ENCODE measurements at regions not wholly inside any gene's neighbourhood (a gene's known extent, or its start where the extent isn't known, plus 50 kb on each side); places are given as distances from the start of the nearest gene placed in this dataset.

DNA sequence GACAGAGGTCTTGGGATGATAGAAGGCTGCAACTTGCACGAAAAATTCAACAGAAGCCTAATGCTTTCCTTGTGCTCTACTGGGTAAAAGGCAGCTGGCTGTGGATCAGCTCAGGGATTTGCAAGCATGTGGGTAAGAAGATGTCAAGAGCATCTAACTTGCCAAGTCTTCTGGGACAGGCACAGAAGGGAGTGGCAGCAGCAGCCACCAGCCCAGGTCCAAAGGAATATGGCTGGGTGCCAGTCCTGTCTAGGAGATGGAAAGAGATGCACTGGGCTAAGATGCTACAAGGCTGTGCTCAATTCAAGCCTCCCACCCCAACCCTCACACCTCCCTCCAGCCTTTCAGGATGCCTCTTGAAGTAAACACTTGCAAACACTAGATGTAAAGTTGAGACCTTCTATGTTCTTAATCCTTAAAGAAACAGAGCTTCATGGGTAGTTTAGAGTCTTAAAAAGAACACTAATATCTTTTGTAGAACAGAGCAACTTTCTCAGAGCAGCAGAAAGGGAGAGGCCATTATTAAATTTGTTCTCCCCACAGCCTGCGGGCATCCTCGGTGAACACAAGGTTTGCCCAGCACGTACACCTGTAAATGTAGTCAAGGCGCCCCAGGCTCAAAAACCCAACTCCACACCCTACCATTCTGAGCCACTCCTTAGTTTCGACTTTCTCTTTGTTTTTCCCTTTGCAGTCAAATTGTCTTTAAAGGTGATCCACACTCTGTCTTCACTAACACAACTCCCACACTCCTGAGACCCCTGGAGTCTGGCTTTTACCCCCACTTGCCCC is 64.6 kb upstream of the BCAR3 start:
- Histone ChIP-seq H3K36me3 (ENCODE audit: insufficient read depth, low read length) (no peaks in the 10 kb centered on the region), H3K27ac (no peak overlapping the region), H3K9ac (ENCODE audit: insufficient read length) (no peak overlapping the region), H3K4me3 (no peak overlapping the region), H3K9me3 (ENCODE audit: low read depth, low read length) (no peaks in the 10 kb centered on the region)
- TF ChIP-seq POLR2AphosphoS5 (IDR thresholded peaks at IDR 0.05; ENCODE audit: borderline replicate concordance, low read depth, low read length) (no peak), EZH2 (IDR thresholded peaks at IDR 0.05) (no peak)
- DNase-seq (ENCODE audit: low read depth, low spot score), result no peak

- no peak overlapping the region for H3K9ac ChIP-seq (ENCODE audit: insufficient read length)
These were observed 62.8 kb upstream of the BCAR3 start for GRCh38 chr1:93744299-93744988.

DNA sequence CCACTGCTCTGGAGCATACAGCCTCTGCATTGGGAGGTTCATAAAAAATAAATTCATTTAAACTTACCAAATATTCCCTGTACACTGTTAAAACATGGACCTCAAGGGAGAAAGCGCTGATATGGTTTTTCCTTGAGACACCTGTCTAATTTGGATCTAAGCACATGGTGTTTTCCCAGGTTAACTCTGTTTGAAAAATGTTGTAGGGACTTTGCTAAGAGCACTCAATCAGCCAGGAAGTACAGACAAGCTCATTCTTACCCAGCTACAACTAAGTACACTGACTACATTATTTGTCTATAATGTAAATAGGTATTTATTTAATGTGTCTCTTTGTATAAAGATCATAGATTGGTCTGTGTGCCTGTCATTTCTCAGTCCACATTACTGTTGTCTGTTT is 61.8 kb upstream of the BCAR3 start:
- H3K36me3 ChIP-seq (ENCODE audit: insufficient read depth, low read length), result no peaks in the 10 kb centered on the region
- H3K9me3 ChIP-seq (ENCODE audit: low read depth, low read length), result no peaks in the 10 kb centered on the region
- no peak overlapping the region for H3K9ac ChIP-seq (ENCODE audit: insufficient read length)
- no peak overlapping the region for H3K4me3 ChIP-seq
- DNase-seq (ENCODE audit: low read depth, low spot score), result no peak
- no peak overlapping the region for H3K27ac ChIP-seq
- TF ChIP-seq EZH2 (IDR thresholded peaks at IDR 0.05) (no peak), POLR2AphosphoS5 (IDR thresholded peaks at IDR 0.05; ENCODE audit: borderline replicate concordance, low read depth, low read length) (no peak), FOXP2 (optimal IDR thresholded peaks at IDR 0.05; ENCODE audit: control extremely low read depth, extremely low read length, insufficient read depth) (no peak)

More at GRCh38 chr1:93744299-93744988, 62.8 kb upstream of the BCAR3 start:
- no peak for DNase-seq (ENCODE audit: low read depth, low spot score)
- Histone ChIP-seq H3K9me3 (ENCODE audit: low read depth, low read length) (no peaks in the 10 kb centered on the region), H3K36me3 (ENCODE audit: insufficient read depth, low read length) (no peaks in the 10 kb centered on the region), H3K4me3 (no peak overlapping the region), H3K27ac (no peak overlapping the region)
- TF ChIP-seq EZH2 (IDR thresholded peaks at IDR 0.05), result no peak
- no peak for TF ChIP-seq FOXP2 (optimal IDR thresholded peaks at IDR 0.05; ENCODE audit: control extremely low read depth, extremely low read length, insufficient read depth)
- no peak for TF ChIP-seq POLR2AphosphoS5 (IDR thresholded peaks at IDR 0.05; ENCODE audit: borderline replicate concordance, low read depth, low read length)

- H3K9ac ChIP-seq (ENCODE audit: insufficient read length), result no peak overlapping the region
- no peak overlapping the region for H3K27ac ChIP-seq
- no peak for DNase-seq (ENCODE audit: low read depth, low spot score)
These were observed 59.0 kb upstream of the BCAR3 start for GRCh38 chr1:93740601-93741031.

GRCh38 chr1:93740157-93740556 is 58.5 kb upstream of the BCAR3 start:
- no peak overlapping the region for H3K9ac ChIP-seq (ENCODE audit: insufficient read length)
- H3K36me3 ChIP-seq (ENCODE audit: insufficient read depth, low read length), result no peaks in the 10 kb centered on the region
- no peak overlapping the region for H3K27ac ChIP-seq
- no peak for DNase-seq (ENCODE audit: low read depth, low spot score)
- TF ChIP-seq POLR2AphosphoS5 (IDR thresholded peaks at IDR 0.05; ENCODE audit: borderline replicate concordance, low read depth, low read length) (no peak), EZH2 (IDR thresholded peaks at IDR 0.05) (no peak), FOXP2 (optimal IDR thresholded peaks at IDR 0.05; ENCODE audit: control extremely low read depth, extremely low read length, insufficient read depth) (no peak)
- no peaks in the 10 kb centered on the region for H3K9me3 ChIP-seq (ENCODE audit: low read depth, low read length)
- H3K4me3 ChIP-seq, result no peak overlapping the region

More at GRCh38 chr1:93740601-93741031, 59.0 kb upstream of the BCAR3 start:
- Histone ChIP-seq H3K4me3 (no peak overlapping the region), H3K9me3 (ENCODE audit: low read depth, low read length) (no peaks in the 10 kb centered on the region), H3K36me3 (ENCODE audit: insufficient read depth, low read length) (no peaks in the 10 kb centered on the region)
- TF ChIP-seq EZH2 (IDR thresholded peaks at IDR 0.05) (no peak), POLR2AphosphoS5 (IDR thresholded peaks at IDR 0.05; ENCODE audit: borderline replicate concordance, low read depth, low read length) (no peak), FOXP2 (optimal IDR thresholded peaks at IDR 0.05; ENCODE audit: control extremely low read depth, extremely low read length, insufficient read depth) (no peak)

GRCh38 chr1:93739472-93739871 is 57.8 kb upstream of the BCAR3 start:
- DNase-seq (ENCODE audit: low read depth, low spot score), result no peak
- no peak overlapping the region for H3K4me3 ChIP-seq
- H3K9ac ChIP-seq (ENCODE audit: insufficient read length), result no peak overlapping the region
- H3K36me3 ChIP-seq (ENCODE audit: insufficient read depth, low read length), result no peaks in the 10 kb centered on the region
- H3K27ac ChIP-seq, result no peak overlapping the region
- H3K9me3 ChIP-seq (ENCODE audit: low read depth, low read length), result no peaks in the 10 kb centered on the region
- TF ChIP-seq POLR2AphosphoS5 (IDR thresholded peaks at IDR 0.05; ENCODE audit: borderline replicate concordance, low read depth, low read length) (no peak), FOXP2 (optimal IDR thresholded peaks at IDR 0.05; ENCODE audit: control extremely low read depth, extremely low read length, insufficient read depth) (no peak), EZH2 (IDR thresholded peaks at IDR 0.05) (no peak)

DNA sequence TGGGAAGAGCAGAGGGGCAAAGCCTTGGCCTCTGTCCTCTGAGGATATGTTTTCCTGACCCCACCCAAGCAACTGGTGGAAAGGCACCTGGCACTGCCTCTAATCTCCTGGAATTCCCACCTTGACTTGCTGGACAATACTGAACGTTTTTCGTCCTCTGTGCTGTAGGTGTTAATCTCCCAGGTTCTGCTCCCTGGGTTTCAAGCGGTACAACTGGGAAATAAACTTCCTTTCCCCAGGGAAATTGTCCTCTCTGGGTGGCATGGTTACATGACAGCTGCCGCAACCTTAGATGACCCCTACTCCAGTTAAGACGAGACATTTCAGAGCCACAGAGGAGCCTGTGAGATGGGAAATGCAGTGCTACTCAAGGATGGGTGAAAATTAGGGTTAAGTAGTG is 57.3 kb upstream of the BCAR3 start:
- Histone ChIP-seq H3K4me3 (no peak overlapping the region), H3K27ac (no peak overlapping the region), H3K9ac (ENCODE audit: insufficient read length) (no peak overlapping the region), H3K36me3 (ENCODE audit: insufficient read depth, low read length) (no peaks in the 10 kb centered on the region), H3K9me3 (ENCODE audit: low read depth, low read length) (no peaks in the 10 kb centered on the region)
- TF ChIP-seq POLR2AphosphoS5 (IDR thresholded peaks at IDR 0.05; ENCODE audit: borderline replicate concordance, low read depth, low read length), result no peak
- no peak for TF ChIP-seq EZH2 (IDR thresholded peaks at IDR 0.05)
- TF ChIP-seq FOXP2 (optimal IDR thresholded peaks at IDR 0.05; ENCODE audit: control extremely low read depth, extremely low read length, insufficient read depth), result no peak
- no peak for DNase-seq (ENCODE audit: low read depth, low spot score)

DNA sequence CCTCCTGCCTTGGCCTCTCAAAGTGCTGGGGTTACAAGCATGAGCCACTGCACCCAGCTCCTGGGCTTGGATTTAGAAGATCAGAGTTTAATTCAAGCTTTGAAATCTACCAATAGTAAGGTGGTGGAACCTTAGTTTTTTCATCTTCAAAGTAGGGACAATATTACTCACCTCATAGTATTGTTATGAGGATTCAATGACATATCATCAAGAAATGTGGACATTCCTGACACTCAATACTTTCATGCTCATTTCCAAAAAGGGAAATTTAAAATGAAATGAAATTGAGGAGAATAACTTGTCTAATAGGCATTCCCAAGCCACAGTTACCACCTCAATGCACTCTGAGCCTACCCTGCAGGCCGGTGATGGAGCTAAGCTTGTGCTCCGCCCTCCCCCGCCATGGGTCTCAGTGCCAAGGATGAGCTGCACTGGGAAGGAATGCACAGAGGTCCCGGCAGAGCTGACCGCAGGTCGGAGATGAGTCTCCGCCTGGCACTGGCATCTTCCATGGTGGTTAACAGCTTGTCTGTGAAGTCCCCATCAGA is 56.5 kb upstream of the BCAR3 start:
- Histone ChIP-seq H3K9ac (ENCODE audit: insufficient read length) (no peak overlapping the region), H3K36me3 (ENCODE audit: insufficient read depth, low read length) (no peaks in the 10 kb centered on the region), H3K9me3 (ENCODE audit: low read depth, low read length) (no peaks in the 10 kb centered on the region), H3K4me3 (no peak overlapping the region), H3K27ac (no peak overlapping the region)
- TF ChIP-seq POLR2AphosphoS5 (IDR thresholded peaks at IDR 0.05; ENCODE audit: borderline replicate concordance, low read depth, low read length), result no peak
- TF ChIP-seq EZH2 (IDR thresholded peaks at IDR 0.05), result no peak
- no peak for TF ChIP-seq FOXP2 (optimal IDR thresholded peaks at IDR 0.05; ENCODE audit: control extremely low read depth, extremely low read length, insufficient read depth)
- no peak for DNase-seq (ENCODE audit: low read depth, low spot score)
